NT2/D1 (cell line): ENCODE measurements at regions not wholly inside any gene's neighbourhood (a gene's known extent, or its start where the extent isn't known, plus 50 kb on each side); places are given as distances from the start of the nearest gene placed in this dataset.

ENCODE experiments used
- YY1 ChIP-seq: IDR thresholded peaks from 2 replicates; pipeline ENCODE4 v1.6.1; 2011; ENCODE audit not compliant: insufficient read length, insufficient read depth
- ZNF274 ChIP-seq: IDR thresholded peaks from 2 replicates; pipeline ENCODE4 v1.6.1; 2011; ENCODE audit warnings: mild to moderate bottlenecking, low read depth, low read length

DNA sequence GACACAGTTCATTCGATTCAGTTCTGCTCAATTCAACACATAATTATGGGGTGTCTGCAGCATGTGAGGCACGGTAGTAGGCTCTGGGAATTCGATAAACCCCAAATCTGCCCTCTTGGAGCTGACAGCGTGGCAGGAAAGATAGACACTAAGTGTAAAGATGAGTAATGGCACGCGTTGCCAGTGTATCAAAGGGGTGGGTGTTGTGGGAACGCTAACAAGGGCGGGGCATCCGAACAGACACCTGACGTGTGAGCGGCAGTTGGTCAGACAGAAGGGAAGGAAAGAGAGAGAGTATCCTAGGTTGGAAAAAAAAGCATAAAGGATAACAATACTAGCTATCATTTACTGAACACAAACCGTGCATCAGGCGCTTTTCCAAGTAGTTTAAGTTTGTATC lies 125.7 kb upstream of the HAAO start:
- TF ChIP-seq ZNF274 (no peak), YY1 (no peak)
